ENCODE measurements at regions not wholly inside any gene's neighbourhood (a gene's known extent, or its start where the extent isn't known, plus 50 kb on each side); places are given as distances from the start of the nearest gene placed in this dataset.

GRCh38 chr15:52855157-52855556, 65.0 kb upstream of the ONECUT1 start:
- no peak for DNase-seq
- Histone ChIP-seq H3K27me3 (replicated peaks; ENCODE audit: insufficient read depth) (no peaks in the 10 kb centered on the region), H3K4me3 (no peak overlapping the region), H3K36me3 (ENCODE audit: low read depth) (no peaks in the 10 kb centered on the region), H3K9ac (no peak overlapping the region), H3K4me2 (ENCODE audit: unreplicated experiment) (no peak overlapping the region), H3K9me2 (ENCODE audit: insufficient read depth) (no peaks in the 10 kb centered on the region), H3K9me3 (ENCODE audit: low read depth) (no peaks in the 10 kb centered on the region), H3K79me2 (ENCODE audit: insufficient read depth) (no peaks in the 10 kb centered on the region), H3K4me1 (ENCODE audit: insufficient read depth) (no peaks in the 10 kb centered on the region), H2AFZ (no peak overlapping the region), H4K20me1 (ENCODE audit: insufficient read depth) (no peaks in the 10 kb centered on the region), H3F3A (ENCODE audit: insufficient read depth) (no peaks in the 10 kb centered on the region), H3K27ac (no peak overlapping the region)
- in situ Hi-C loops (cut with MboI) = no loop called here
- 13 to 15% methylated on average over 3 of the region's 3 CpGs for WGBS, 2 experiments (ENCODE audit: low coverage in 1 of 2, low lambda C conversion rate in 2 of 2, missing lambda C conversion rate in 2 of 2)
- TF ChIP-seq EZH2 (IDR thresholded peaks at IDR 0.05; ENCODE audit: insufficient read depth, poor library complexity, severe bottlenecking) (no peak), EZH2phosphoT487 (IDR thresholded peaks at IDR 0.05; ENCODE audit: insufficient read depth, low read depth) (no peak)

GRCh38 chr15:52844823-52845222, 54.7 kb upstream of the ONECUT1 start:
- in situ Hi-C loops (cut with MboI) = no loop called here
- no peaks in the 10 kb centered on the region for H3F3A ChIP-seq (ENCODE audit: insufficient read depth)
- H3K9ac ChIP-seq = no peak overlapping the region
- WGBS, 2 experiments (ENCODE audit: low coverage in 1 of 2, low lambda C conversion rate in 2 of 2, missing lambda C conversion rate in 2 of 2) = 10 to 11% methylated on average over 5 of the region's 5 CpGs
- no peaks in the 10 kb centered on the region for H3K27me3 ChIP-seq (replicated peaks; ENCODE audit: insufficient read depth)
- H3K9me3 ChIP-seq (ENCODE audit: low read depth) = no peaks in the 10 kb centered on the region
- DNase-seq = no peak
- H3K79me2 ChIP-seq (ENCODE audit: insufficient read depth) = no peaks in the 10 kb centered on the region
- no peak overlapping the region for H3K4me2 ChIP-seq (ENCODE audit: unreplicated experiment)
- H3K9me2 ChIP-seq (ENCODE audit: insufficient read depth) = no peaks in the 10 kb centered on the region
- H3K4me3 ChIP-seq = no peak overlapping the region
- no peaks in the 10 kb centered on the region for H3K36me3 ChIP-seq (ENCODE audit: low read depth)
- H3K4me1 ChIP-seq (ENCODE audit: insufficient read depth) = no peaks in the 10 kb centered on the region
- no peak overlapping the region for H2AFZ ChIP-seq
- H3K27ac ChIP-seq = no peak overlapping the region
- no peaks in the 10 kb centered on the region for H4K20me1 ChIP-seq (ENCODE audit: insufficient read depth)
- no peak for TF ChIP-seq EZH2 (IDR thresholded peaks at IDR 0.05; ENCODE audit: insufficient read depth, poor library complexity, severe bottlenecking)
- TF ChIP-seq EZH2phosphoT487 (IDR thresholded peaks at IDR 0.05; ENCODE audit: insufficient read depth, low read depth) = no peak
